NCI-H345 (cell line): ENCODE measurements at regions not wholly inside any gene's neighbourhood (a gene's known extent, or its start where the extent isn't known, plus 50 kb on each side); places are given as distances from the start of the nearest gene placed in this dataset.
A peak's percentile ranks its signal among the peaks of the same experiment; 100 is the strongest.

Experiments
- DNase-seq: peaks from one replicate; lab custom pipeline; 2025; lab: John Stamatoyannopoulos, UW

GRCh38 chr15:100703032-100703578 lies 100.7 kb downstream of the ASB7 start:
- DNase-seq, result no peak

GRCh38 chr15:100703671-100704070 lies 101.3 kb downstream of the ASB7 start:
- DNase-seq, result no peak

DNA sequence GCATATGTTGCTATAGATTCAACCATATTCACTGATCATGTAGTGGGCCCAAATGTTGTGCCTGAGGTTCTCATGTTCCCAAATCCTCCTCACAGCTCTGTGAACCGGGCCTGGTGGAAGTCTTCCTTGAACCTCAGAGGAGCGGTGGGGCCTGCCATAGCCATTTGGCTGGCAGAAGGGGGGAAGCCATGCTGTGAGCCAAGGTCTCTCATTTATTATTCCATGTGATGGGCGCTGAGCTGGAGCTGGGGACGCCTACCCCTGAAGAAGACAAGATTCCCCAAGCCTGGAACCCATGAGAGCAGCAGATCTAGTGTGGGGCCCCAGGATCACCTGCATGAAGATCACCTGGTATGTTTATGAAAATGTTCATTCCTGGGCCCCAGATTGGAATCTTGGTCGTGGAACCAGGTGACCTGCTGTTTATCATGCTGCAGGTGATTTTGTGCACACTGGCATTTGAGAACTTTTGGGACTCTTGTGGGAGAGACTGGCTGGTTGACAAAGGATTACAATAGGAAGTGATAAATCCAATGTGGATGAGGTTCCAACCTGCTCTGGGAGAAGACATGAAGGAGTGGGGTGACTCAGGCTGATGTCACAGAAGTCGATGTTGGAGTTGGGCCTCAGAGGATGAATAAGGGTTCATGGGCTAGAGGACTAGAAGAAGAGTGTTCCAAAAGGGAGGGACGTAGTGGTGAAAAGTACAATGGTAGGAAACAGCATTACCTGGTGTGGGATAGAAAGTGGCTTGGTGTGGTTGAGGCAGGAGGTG lies 102.1 kb downstream of the ASB7 start:
- no peak for DNase-seq

DNA sequence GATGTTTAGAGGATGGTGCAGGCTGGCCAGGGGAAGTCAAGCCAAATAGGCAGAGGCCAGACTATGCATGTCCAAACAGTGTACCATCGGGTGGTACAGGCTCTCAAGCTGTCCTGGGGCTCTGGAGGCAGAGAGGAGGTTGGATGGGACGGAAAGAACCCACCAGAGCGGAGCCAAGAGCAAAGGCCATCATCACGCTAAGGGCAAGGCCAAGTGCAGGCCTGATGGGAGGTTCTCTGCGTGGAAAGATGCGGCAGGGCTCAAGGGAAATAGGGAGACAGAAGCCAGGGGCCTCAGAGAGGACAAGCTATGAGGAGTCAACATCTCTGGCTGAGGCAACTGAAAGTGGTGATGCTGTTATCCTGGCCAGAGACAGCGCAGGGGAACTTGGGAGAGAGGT lies 102.7 kb downstream of the ASB7 start:
- no peak for DNase-seq

- DNase-seq, result no peak
These were observed 103.5 kb downstream of the ASB7 start for GRCh38 chr15:100705841-100706240.

DNA sequence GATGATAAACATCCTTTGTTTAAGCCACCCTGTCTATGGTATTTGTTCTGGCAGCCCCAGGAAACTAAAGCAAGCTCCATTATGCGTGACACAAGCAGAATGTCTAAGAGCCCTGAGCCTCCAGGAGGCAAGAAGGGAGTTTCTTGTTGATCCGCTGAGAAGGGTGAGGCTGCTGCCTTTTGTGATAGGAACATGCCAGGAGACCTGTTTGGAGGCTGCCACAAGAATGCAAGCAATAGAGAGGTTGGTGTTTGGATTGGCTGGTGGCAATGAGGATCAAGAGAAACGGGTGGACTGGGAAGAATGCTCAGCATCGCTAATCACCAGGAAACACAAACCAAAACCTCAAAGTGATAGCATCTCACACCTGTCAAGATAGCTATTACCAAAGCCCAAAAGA lies 104.8 kb downstream of the ASB7 start:
- DNase-seq, result no peak

DNA sequence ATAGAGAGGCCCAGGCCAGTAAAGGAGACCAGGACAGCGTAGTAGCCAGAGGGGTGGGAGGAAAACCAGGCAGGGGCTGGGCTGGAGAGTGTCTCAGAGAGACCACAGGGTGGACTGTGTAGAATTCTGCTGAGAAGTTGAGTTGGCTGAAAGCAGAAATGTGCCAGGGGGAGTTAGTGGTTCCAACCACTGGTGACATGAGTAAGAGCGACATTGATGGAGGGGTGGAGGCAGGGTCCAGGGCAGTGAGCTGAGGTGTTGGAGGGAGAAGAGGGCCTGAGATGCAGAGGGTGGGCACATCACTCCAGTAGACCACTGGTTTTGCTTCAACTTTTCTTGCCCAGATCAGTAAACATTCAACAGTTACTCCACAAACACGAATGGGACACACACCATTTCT lies 106.5 kb downstream of the ASB7 start:
- no peak for DNase-seq

DNA sequence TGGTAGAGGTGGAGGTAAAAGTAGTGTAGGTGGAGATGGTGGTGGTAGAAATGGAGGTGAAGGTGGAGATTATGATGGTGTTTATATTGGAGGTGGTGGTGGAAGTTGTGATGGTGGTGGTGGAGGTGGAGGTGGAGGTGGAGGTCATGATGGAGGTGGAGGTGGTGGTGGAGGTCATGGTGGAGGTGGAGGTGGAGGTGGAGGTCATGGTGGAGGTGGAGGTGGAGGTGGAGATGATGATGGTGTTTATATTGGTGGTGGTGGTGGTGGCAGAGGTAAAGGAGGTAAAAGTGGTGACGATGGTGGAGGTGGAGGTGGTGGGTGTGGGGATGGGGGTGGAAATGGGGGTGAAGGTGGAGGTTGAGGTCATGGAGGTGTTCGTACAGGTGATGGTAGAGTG lies 107.8 kb downstream of the ASB7 start:
- no peak for DNase-seq

DNA sequence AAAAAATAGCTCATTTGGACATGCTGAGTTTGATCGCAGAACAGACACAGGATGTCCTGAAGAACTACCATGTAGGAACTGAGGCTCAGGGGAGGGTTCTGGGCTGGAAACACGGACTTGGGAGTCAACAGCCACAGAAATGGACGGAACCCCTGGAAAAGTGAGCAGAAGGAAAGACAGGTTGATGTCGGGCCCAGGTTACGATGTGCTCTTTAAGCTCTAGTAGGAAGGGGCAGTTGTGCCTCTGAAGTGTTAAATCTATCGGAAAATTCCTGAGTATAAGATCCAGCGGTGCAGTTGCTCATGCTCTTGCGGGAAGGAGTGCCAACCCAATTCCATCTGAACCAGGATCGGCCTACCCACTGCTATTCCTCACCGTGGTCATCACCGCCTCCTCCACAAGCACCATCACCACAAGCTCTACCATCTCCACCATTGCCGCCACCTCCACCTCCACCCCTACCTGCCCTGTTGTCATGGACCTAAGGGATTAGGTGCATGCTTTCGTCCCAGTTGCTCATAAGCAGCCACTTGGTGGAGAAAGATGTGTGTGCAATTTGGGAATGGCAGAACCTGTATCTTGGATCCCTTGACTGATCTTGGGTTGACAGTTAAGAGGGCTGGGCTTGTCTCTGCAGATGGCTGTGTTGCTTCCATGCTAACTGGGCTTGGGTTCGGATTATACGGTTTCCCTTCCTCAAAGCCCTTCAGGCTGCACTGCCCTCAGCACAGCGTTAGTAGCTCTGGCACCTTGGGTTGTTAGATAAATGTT lies 108.5 kb downstream of the ASB7 start:
- DNase-seq, result no peak

DNA sequence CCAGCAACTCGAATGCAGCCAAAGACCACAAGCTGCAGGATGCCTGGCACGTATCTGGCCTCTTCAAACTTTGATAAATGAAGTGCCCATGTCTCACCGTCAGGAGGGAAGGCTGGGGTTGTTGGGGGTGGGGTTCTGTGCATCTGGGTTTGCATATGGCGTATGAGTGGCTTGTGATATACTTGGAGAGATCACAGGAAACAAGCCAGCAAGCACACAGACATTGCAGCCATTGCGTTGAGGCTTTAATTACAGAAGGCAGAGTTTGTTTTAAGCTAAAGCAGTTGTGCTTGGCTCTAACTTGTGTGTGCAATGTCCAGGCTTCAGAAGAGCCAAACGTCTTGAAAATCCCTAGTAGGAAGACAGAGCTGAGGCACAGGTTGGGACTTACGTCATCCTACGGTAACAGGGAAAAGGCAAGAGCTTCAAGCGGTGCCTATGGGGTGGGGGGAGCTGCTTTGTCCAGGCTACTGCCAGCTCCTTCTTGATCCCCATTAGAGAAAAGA lies 109.2 kb downstream of the ASB7 start:
- no peak for DNase-seq

- DNase-seq, result no peak
These were observed 109.8 kb downstream of the ASB7 start for GRCh38 chr15:100712226-100712625.

DNA sequence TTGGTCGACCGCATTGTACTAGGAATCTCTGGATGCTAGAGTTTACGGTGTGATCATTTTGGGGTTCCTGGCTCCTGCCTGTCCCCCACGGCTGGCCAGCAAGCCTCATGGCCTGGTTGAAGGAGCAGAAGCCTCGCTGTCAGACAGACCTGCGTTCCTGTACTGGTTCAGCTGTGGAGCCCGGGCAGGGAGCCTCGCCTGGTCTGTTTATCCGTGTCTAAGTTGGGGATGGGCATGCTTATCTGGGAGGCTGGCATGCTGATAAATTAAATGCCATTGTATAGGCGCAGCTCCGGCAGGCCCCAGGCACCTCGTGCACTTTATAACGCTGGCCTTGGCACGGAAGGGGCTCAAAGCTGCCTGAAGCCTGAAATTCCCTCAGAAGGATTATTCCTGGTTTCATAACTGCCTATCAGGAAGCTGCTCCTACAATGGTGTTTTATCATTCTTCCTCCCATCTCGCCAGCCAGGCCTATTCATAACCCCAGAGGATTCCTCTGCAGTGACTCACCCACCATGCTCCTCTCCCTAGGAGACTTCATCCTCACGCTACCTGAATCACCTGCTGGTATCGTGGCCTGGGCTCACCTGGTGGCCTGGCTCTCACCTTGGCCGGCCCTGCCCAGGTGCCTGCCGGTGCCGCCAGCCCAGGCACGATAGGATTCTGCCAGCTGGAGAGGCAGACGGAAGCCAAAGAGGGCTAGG lies 110.9 kb downstream of the ASB7 start:
- DNase-seq, result no peak

DNA sequence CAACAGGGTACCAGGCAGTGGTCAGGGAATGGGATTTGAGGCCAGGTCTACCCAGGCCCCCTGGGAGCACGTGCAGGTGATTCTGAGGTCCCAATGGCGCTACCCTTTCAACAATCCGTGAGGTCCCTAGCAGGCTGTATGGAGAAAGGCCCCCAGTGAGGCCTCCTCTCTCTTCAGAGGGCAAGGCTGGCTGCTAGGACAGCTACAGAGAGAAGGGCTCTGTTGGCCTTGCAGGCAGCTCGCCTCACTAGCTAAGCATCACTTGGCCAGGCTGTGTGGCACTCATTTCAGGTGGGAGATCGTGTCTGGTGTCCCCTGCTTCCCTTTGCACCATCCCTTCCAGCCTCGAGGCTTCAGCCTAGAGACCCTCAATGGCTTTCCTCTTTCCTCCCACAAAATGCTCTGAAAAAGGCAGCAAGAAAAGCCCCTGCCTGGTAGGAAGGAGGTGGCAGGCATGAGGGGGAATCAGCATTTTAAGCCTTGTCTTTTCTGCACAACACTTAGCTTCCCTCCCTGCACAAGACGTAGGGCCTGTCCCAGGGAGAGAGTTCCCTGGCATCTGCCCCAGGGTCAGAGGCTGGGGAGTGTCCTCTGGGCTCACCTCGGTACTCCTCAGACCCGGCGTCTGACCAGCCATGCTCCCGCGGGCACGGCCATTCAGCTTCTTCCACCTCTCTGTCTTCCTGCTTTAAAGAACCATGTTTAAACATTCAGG lies 111.8 kb downstream of the ASB7 start:
- DNase-seq, result no peak

DNA sequence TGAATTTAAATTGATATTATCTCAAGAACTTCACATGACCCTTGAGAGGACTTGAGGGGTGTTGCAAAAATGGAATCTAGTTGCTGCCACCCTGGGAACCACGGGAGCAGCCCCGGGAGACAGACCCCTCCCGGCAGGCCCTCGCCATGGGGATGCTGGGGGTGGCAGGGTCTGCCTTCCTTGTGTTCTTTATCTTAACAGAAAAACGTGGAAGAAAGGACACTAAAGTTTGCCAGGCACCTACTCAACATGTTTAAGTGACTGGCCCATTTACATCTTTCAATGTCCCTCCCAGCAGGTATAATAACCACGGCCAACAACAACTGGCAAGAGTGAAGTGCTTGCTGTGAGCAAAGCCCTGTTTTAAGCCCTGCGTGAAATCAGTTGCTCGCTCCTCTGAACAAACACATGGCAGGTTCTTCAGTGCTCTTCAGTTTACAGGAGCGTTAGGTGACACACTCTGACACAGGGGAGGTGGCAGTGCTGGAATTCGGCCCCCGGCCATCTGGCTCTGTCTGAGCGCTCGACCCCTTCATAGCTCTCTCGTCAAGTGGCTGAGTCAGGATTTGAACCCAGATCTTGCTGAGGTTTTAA lies 112.5 kb downstream of the ASB7 start:
- peak; percentile 90 for DNase-seq

- no peak for DNase-seq
These were observed 113.4 kb downstream of the ASB7 start for GRCh38 chr15:100715571-100716455.

DNA sequence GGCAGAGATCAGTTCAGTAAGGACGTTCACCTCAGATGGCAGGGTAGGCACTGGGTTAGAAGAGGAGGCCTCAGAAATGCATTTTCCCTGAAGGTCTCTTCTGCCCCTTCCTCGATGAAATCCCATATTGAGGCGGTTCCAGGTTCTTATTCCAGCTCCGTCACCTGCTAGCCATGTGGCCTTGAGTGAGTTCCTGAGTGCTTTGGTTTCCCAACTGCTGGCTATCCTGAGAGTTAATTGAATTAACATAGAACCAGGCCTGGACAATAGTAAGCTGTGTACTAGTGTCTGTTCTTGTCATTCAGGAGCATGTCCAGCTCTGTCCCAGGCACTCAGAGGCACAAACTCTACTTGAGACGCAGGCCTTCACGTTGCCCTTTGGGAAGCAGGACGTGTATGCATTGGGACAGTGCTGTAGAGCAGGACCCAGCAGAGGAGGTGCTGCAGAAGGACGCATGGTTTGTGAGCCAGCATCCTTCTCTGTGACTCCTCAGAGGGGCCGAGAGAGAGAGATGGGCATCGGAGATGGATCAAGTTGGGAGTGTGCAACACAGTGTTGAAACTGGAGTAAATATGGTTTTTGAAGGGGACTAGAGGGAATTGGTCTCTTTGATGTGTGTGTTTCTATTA lies 114.2 kb downstream of the ASB7 start:
- DNase-seq, result no peak

DNA sequence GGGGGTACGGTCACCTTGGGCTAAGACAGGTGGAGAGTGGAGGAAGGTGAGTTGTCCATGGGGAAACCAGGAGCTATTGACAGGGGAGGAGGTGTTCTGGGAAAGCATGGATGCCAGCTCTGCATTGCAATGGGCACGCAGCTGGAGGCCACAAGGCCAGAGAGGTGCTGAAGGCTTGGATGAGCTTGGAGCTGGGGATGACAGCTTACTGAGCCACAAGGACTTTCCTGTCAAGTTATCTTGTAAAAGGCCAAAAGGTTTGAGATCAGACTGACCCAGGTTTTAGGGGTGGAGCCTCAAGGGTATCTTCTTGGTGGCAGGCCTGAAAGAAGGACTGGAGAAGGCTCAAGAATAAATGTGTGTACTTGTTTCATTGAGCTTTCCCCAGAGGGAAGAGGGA lies 115.2 kb downstream of the ASB7 start:
- no peak for DNase-seq

- DNase-seq, result no peak
These were observed 115.9 kb downstream of the ASB7 start for GRCh38 chr15:100718075-100718980.
